CD4-positive, CD25-positive, alpha-beta regulatory T cell (primary cell): ENCODE measurements at regions not wholly inside any gene's neighbourhood (a gene's known extent, or its start where the extent isn't known, plus 50 kb on each side); places are given as distances from the start of the nearest gene placed in this dataset.

Source experiments
- ATAC-seq, 2 donors: fragments of 150-1000 bp; cut with Tn5 transposase; one replicate each; pipeline ENCODE4 v1.10.0; 2021; ENCODE audit warnings: low read depth in 2 of 2, moderate number of reproducible peaks in 2 of 2, moderate library complexity in 1 of 2
- DNase-seq, 3 donors: peaks; one replicate each; pipeline versions ENCODE4 v3.0.0 to v3.0.0-alpha.2; 2012 to 2022; ENCODE audit warnings: mixed read lengths in 1 of 3
- H3K27ac ChIP-seq: one replicate; pipeline ENCODE4 v1.7.0; 2013; ENCODE audit warnings: mild to moderate bottlenecking, low read length; ENCODE audit not compliant: insufficient read depth, poor library complexity, severe bottlenecking
- H3K27me3 ChIP-seq: one replicate; pipeline ENCODE4 v1.7.0; 2013; ENCODE audit warnings: low read length; ENCODE audit not compliant: control insufficient read depth, insufficient read depth
- H3K36me3 ChIP-seq: one replicate; pipeline ENCODE4 v1.7.0; 2013; ENCODE audit warnings: mild to moderate bottlenecking, low read length, moderate library complexity; ENCODE audit not compliant: control insufficient read depth, insufficient read depth
- H3K4me1 ChIP-seq: 2 replicates; pipeline ENCODE4 v1.7.0; 2013; ENCODE audit warnings: mild to moderate bottlenecking, low read length; ENCODE audit not compliant: insufficient read depth, control insufficient read depth, poor library complexity, severe bottlenecking
- H3K4me3 ChIP-seq: one replicate; pipeline ENCODE4 v1.7.0; 2013; ENCODE audit warnings: low read depth, mild to moderate bottlenecking, low read length, moderate library complexity
- H3K9me3 ChIP-seq, 2 experiments: 1 replicate in 1 of 2; 2 replicates in 1 of 2; pipeline ENCODE4 v1.7.0; 2013; ENCODE audit warnings: low read length in 2 of 2, mild to moderate bottlenecking in 1 of 2, moderate library complexity in 1 of 2; ENCODE audit not compliant: control insufficient read depth in 2 of 2
- H3K27ac Mint-ChIP-seq, 3 donors: one replicate each; pipeline ENCODE4 v1.8.0; 2020 to 2022; ENCODE audit warnings: mild to moderate bottlenecking in 3 of 3, mixed read lengths in 3 of 3, moderate library complexity in 2 of 3
- H3K27me3 Mint-ChIP-seq: one replicate; pipeline ENCODE4 v1.8.0; 2022; ENCODE audit warnings: mild to moderate bottlenecking, mixed read lengths
- H3K36me3 Mint-ChIP-seq: one replicate; pipeline ENCODE4 v1.8.0; 2020; ENCODE audit warnings: mixed read lengths
- H3K4me1 Mint-ChIP-seq, 4 donors: one replicate each; pipeline ENCODE4 v1.8.0; 2020 to 2022; ENCODE audit warnings: mixed read lengths in 4 of 4, mild to moderate bottlenecking in 1 of 4
- H3K4me3 Mint-ChIP-seq, 4 donors: one replicate each; pipeline ENCODE4 v1.8.0; 2020 to 2022; ENCODE audit warnings: mild to moderate bottlenecking in 4 of 4, mixed read lengths in 4 of 4, moderate library complexity in 3 of 4
- H3K9me3 Mint-ChIP-seq, 7 donors: one replicate each; pipeline ENCODE4 v1.8.0; 2020 to 2022; ENCODE audit warnings: mixed read lengths in 7 of 7, mild to moderate bottlenecking in 3 of 7, moderate library complexity in 2 of 7

- no peaks in the 10 kb centered on the region for H3K27me3 ChIP-seq
- no peak overlapping the region for H3K4me3 Mint-ChIP-seq
- H3K9me3 Mint-ChIP-seq: peaks cover 3 to 24% (median 8%) of the 10 kb centered on the region in 7 donors
- no peak overlapping the region for H3K27ac ChIP-seq
- no peak overlapping the region for H3K27ac Mint-ChIP-seq
- no peaks in the 10 kb centered on the region for H3K27me3 Mint-ChIP-seq
- H3K4me3 ChIP-seq: no peak overlapping the region
- peaks cover 8 to 10% of the 10 kb centered on the region in 2 experiments for H3K9me3 ChIP-seq
- H3K4me1 Mint-ChIP-seq: no peaks in the 10 kb centered on the region
- no peaks in the 10 kb centered on the region for H3K36me3 ChIP-seq
- peaks cover 3% of the 10 kb centered on the region for H3K36me3 Mint-ChIP-seq
- ATAC-seq (no peak), DNase-seq (no peak)
- no peaks in the 10 kb centered on the region for H3K4me1 ChIP-seq
Measured at GRCh38 chr2:120651818-120652217, 83.8 kb upstream of the GLI2 start.

- Mint-ChIP-seq H3K36me3 (peaks cover 3% of the 10 kb centered on the region), H3K4me1 (no peaks in the 10 kb centered on the region), H3K27me3 (no peaks in the 10 kb centered on the region), H3K4me3 (no peak overlapping the region), H3K27ac (no peak overlapping the region), H3K9me3 (peaks cover 3 to 24% (median 8%) of the 10 kb centered on the region in 7 donors)
- no peaks in the 10 kb centered on the region for H3K27me3 ChIP-seq
- no peaks in the 10 kb centered on the region for H3K4me1 ChIP-seq
- no peak for ATAC-seq
- DNase-seq: no peak
- no peak overlapping the region for H3K4me3 ChIP-seq
- no peaks in the 10 kb centered on the region for H3K36me3 ChIP-seq
- H3K27ac ChIP-seq: no peak overlapping the region
- peaks cover 8 to 10% of the 10 kb centered on the region in 2 experiments for H3K9me3 ChIP-seq
Measured at GRCh38 chr2:120653046-120653445, 82.6 kb upstream of the GLI2 start.

- Mint-ChIP-seq H3K4me1 (no peaks in the 10 kb centered on the region), H3K27ac (no peak overlapping the region), H3K4me3 (no peak overlapping the region), H3K27me3 (no peaks in the 10 kb centered on the region), H3K36me3 (peaks cover 3% of the 10 kb centered on the region), H3K9me3 (peaks cover 3 to 24% (median 8%) of the 10 kb centered on the region in 7 donors)
- H3K27me3 ChIP-seq: no peaks in the 10 kb centered on the region
- ATAC-seq (no peak), DNase-seq (no peak)
- H3K27ac ChIP-seq: no peak overlapping the region
- peaks cover 8 to 10% of the 10 kb centered on the region in 2 experiments for H3K9me3 ChIP-seq
- no peaks in the 10 kb centered on the region for H3K4me1 ChIP-seq
- H3K36me3 ChIP-seq: no peaks in the 10 kb centered on the region
- no peak overlapping the region for H3K4me3 ChIP-seq
Measured at GRCh38 chr2:120653871-120654270, 81.8 kb upstream of the GLI2 start.

- peaks cover 3% of the 10 kb centered on the region for H3K36me3 Mint-ChIP-seq
- DNase-seq: no peak
- no peak overlapping the region for H3K27ac Mint-ChIP-seq
- Histone ChIP-seq H3K4me1 (no peaks in the 10 kb centered on the region), H3K4me3 (no peak overlapping the region), H3K36me3 (no peaks in the 10 kb centered on the region), H3K27ac (no peak overlapping the region), H3K9me3 (peaks cover 8 to 10% of the 10 kb centered on the region in 2 experiments), H3K27me3 (no peaks in the 10 kb centered on the region)
- H3K27me3 Mint-ChIP-seq: no peaks in the 10 kb centered on the region
- H3K4me3 Mint-ChIP-seq: no peak overlapping the region
- H3K9me3 Mint-ChIP-seq: peaks cover 1 to 18% (median 8%) of the 10 kb centered on the region in 7 donors
- no peak for ATAC-seq
- no peaks in the 10 kb centered on the region for H3K4me1 Mint-ChIP-seq
Measured at GRCh38 chr2:120654381-120655134, 81.1 kb upstream of the GLI2 start.

GRCh38 chr2:120656273-120656950, 79.3 kb upstream of the GLI2 start:
- Mint-ChIP-seq H3K9me3 (peaks cover 0 to 6% (median 2%) of the 10 kb centered on the region in 7 donors), H3K27ac (no peak overlapping the region), H3K4me3 (no peak overlapping the region), H3K27me3 (no peaks in the 10 kb centered on the region), H3K36me3 (peaks cover 3% of the 10 kb centered on the region), H3K4me1 (no peaks in the 10 kb centered on the region)
- DNase-seq: no peak
- ATAC-seq: no peak
- Histone ChIP-seq H3K4me1 (no peaks in the 10 kb centered on the region), H3K9me3 (peaks cover 0 to 2% of the 10 kb centered on the region in 2 experiments), H3K4me3 (no peak overlapping the region), H3K27me3 (no peaks in the 10 kb centered on the region), H3K36me3 (no peaks in the 10 kb centered on the region), H3K27ac (no peak overlapping the region)

GRCh38 chr2:120658042-120658769, 77.5 kb upstream of the GLI2 start:
- H3K4me3 ChIP-seq: no peak overlapping the region
- DNase-seq (no peak), ATAC-seq (no peak)
- H3K4me1 ChIP-seq: no peaks in the 10 kb centered on the region
- no peak overlapping the region for H3K27ac ChIP-seq
- Mint-ChIP-seq H3K9me3 (peaks cover 0 to 3% (median 0%) of the 10 kb centered on the region in 7 donors), H3K27ac (no peak overlapping the region), H3K27me3 (no peaks in the 10 kb centered on the region), H3K4me3 (no peak overlapping the region), H3K36me3 (peaks cover 3% of the 10 kb centered on the region), H3K4me1 (no peaks in the 10 kb centered on the region)
- H3K9me3 ChIP-seq: no peaks in the 10 kb centered on the region
- no peaks in the 10 kb centered on the region for H3K36me3 ChIP-seq
- H3K27me3 ChIP-seq: no peaks in the 10 kb centered on the region

- no peaks in the 10 kb centered on the region for H3K27me3 ChIP-seq
- ATAC-seq (no peak), DNase-seq (no peak)
- Mint-ChIP-seq H3K9me3 (peaks cover 0 to 3% (median 0%) of the 10 kb centered on the region in 7 donors), H3K27me3 (no peaks in the 10 kb centered on the region), H3K4me3 (no peak overlapping the region), H3K36me3 (peaks cover 3% of the 10 kb centered on the region), H3K27ac (no peak overlapping the region), H3K4me1 (no peaks in the 10 kb centered on the region)
- no peaks in the 10 kb centered on the region for H3K36me3 ChIP-seq
- no peak overlapping the region for H3K4me3 ChIP-seq
- H3K9me3 ChIP-seq: no peaks in the 10 kb centered on the region
- no peak overlapping the region for H3K27ac ChIP-seq
- H3K4me1 ChIP-seq: no peaks in the 10 kb centered on the region
Measured at GRCh38 chr2:120658770-120659158, 76.9 kb upstream of the GLI2 start.
